OCI-LY1 (cell line): ENCODE measurements at regions not wholly inside any gene's neighbourhood (a gene's known extent, or its start where the extent isn't known, plus 50 kb on each side); places are given as distances from the start of the nearest gene placed in this dataset.
A peak's percentile ranks its signal among the peaks of the same experiment; 100 is the strongest.

Source experiments
- H2AFZ ChIP-seq: fragments of 200-600 bp; sonication (generic), shearing (Covaris generic); 2 replicates; pipeline ENCODE4 v1.6.0; 2014; ENCODE audit warnings: antibody characterized with exemption, mild to moderate bottlenecking, low read length
- H3F3A ChIP-seq: fragments of 200-600 bp; sonication (generic), shearing (Covaris generic); 2 replicates; pipeline ENCODE4 v1.6.0; 2014; ENCODE audit warnings: mild to moderate bottlenecking, antibody characterized with exemption, low read length, moderate library complexity; ENCODE audit not compliant: insufficient read depth
- H3K27ac ChIP-seq: fragments of 200-600 bp; sonication (generic); 2 replicates; pipeline ENCODE4 v1.5.1; 2014; ENCODE audit warnings: low read length, mixed run types, mild to moderate bottlenecking, low read depth; ENCODE audit not compliant: poor library complexity, severe bottlenecking
- H3K27me3 ChIP-seq: fragments of 200-600 bp; sonication (generic); 2 replicates; pipeline ENCODE4 v1.6.0; 2014; ENCODE audit warnings: antibody characterized with exemption, mild to moderate bottlenecking, low read length, moderate library complexity; ENCODE audit not compliant: insufficient read depth
- H3K36me3 ChIP-seq: fragments of 200-600 bp; sonication (generic); 2 replicates; pipeline ENCODE4 v1.6.1; 2014; ENCODE audit warnings: mild to moderate bottlenecking, antibody characterized with exemption, low read length, moderate library complexity, mixed read lengths; ENCODE audit not compliant: insufficient read depth
- H3K4me1 ChIP-seq: fragments of 200-600 bp; sonication (generic); 2 replicates; pipeline ENCODE4 v1.5.1; 2014; ENCODE audit warnings: mild to moderate bottlenecking, low read length, moderate library complexity; ENCODE audit not compliant: insufficient read depth, severe bottlenecking
- H3K4me2 ChIP-seq: fragments of 200-600 bp; sonication (generic), shearing (Covaris generic); 2 replicates; pipeline ENCODE4 v1.6.1; 2014; ENCODE audit warnings: low read length
- H3K4me3 ChIP-seq: fragments of 200-600 bp; sonication (generic); 2 replicates; pipeline ENCODE4 v1.5.1; 2014; ENCODE audit warnings: low read length, low read depth, mild to moderate bottlenecking, mixed read lengths; ENCODE audit not compliant: poor library complexity, severe bottlenecking
- H3K79me2 ChIP-seq: fragments of 200-600 bp; shearing (Covaris generic); 2 replicates; pipeline ENCODE4 v1.6.1; 2016; ENCODE audit warnings: mixed run types, low read length, mixed read lengths; ENCODE audit not compliant: insufficient read depth
- H3K9ac ChIP-seq: fragments of 200-600 bp; sonication (generic), shearing (Covaris generic); 2 replicates; pipeline ENCODE4 v1.6.1; 2014; ENCODE audit warnings: mild to moderate bottlenecking, low read length, mixed read lengths
- H3K9me2 ChIP-seq: fragments of 200-600 bp; sonication (generic), shearing (Covaris generic); 2 replicates; pipeline ENCODE4 v1.6.1; 2014; ENCODE audit warnings: low read depth, mild to moderate bottlenecking, low read length, mixed read lengths
- H3K9me3 ChIP-seq: fragments of 200-600 bp; shearing (Covaris generic); 2 replicates; pipeline ENCODE4 v1.6.1; 2014; ENCODE audit warnings: low read length, mixed read lengths
- H4K20me1 ChIP-seq: fragments of 200-600 bp; sonication (generic), shearing (Covaris generic); 2 replicates; pipeline ENCODE4 v1.6.0; 2016; ENCODE audit warnings: mild to moderate bottlenecking, low read length; ENCODE audit not compliant: insufficient read depth
- EZH2 ChIP-seq: fragments of 200-600 bp; sonication (generic), shearing (Covaris generic); IDR thresholded peaks from 2 replicates; pipeline ENCODE4 v1.8.0; 2017; ENCODE audit warnings: borderline replicate concordance, mixed run types, mild to moderate bottlenecking, antibody characterized with exemption, low read length, moderate library complexity, mixed read lengths
- TF ChIP-seq, protein P1 (sequence below): fragments of 200-600 bp; sonication (generic), shearing (Covaris generic); IDR thresholded peaks from 2 replicates; pipeline ENCODE4 v1.5.1; 2017; ENCODE audit warnings: mild to moderate bottlenecking, antibody characterized with exemption, low read length, moderate library complexity, mixed read lengths

GRCh38 chr2:144201868-144202468 is 318.0 kb downstream of the ZEB2 start:
- Histone ChIP-seq H3K4me3 (no peak overlapping the region), H3K36me3 (peaks cover 48% of the 10 kb centered on the region), H3K9me3 (no peaks in the 10 kb centered on the region), H3K4me1 (peaks cover 24% of the 10 kb centered on the region), H3K4me2 (no peak overlapping the region), H3K27ac (peak overlapping the region; percentile 93), H4K20me1 (no peaks in the 10 kb centered on the region), H3K27me3 (no peaks in the 10 kb centered on the region), H3K9me2 (no peaks in the 10 kb centered on the region), H3F3A (no peaks in the 10 kb centered on the region), H3K79me2 (no peaks in the 10 kb centered on the region), H3K9ac (no peak overlapping the region), H2AFZ (no peak overlapping the region)
- TF ChIP-seq, protein P1, sequence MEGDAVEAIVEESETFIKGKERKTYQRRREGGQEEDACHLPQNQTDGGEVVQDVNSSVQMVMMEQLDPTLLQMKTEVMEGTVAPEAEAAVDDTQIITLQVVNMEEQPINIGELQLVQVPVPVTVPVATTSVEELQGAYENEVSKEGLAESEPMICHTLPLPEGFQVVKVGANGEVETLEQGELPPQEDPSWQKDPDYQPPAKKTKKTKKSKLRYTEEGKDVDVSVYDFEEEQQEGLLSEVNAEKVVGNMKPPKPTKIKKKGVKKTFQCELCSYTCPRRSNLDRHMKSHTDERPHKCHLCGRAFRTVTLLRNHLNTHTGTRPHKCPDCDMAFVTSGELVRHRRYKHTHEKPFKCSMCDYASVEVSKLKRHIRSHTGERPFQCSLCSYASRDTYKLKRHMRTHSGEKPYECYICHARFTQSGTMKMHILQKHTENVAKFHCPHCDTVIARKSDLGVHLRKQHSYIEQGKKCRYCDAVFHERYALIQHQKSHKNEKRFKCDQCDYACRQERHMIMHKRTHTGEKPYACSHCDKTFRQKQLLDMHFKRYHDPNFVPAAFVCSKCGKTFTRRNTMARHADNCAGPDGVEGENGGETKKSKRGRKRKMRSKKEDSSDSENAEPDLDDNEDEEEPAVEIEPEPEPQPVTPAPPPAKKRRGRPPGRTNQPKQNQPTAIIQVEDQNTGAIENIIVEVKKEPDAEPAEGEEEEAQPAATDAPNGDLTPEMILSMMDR: no peak
- no peak for TF ChIP-seq EZH2

- no peaks in the 10 kb centered on the region for H4K20me1 ChIP-seq
- no peaks in the 10 kb centered on the region for H3K9me3 ChIP-seq
- no peaks in the 10 kb centered on the region for H3K27me3 ChIP-seq
- H3K9me2 ChIP-seq: no peaks in the 10 kb centered on the region
- no peak overlapping the region for H3K4me2 ChIP-seq
- H3K9ac ChIP-seq: no peak overlapping the region
- H3K4me1 ChIP-seq: peaks cover 32% of the 10 kb centered on the region
- H3K79me2 ChIP-seq: no peaks in the 10 kb centered on the region
- H2AFZ ChIP-seq: no peak overlapping the region
- TF ChIP-seq, protein P1: no peak
- no peak for TF ChIP-seq EZH2
- peaks cover 39% of the 10 kb centered on the region for H3K36me3 ChIP-seq
- H3K27ac ChIP-seq: no peak overlapping the region
- no peak overlapping the region for H3K4me3 ChIP-seq
- H3F3A ChIP-seq: no peaks in the 10 kb centered on the region
Observed at GRCh38 chr2:144201126-144201525, 318.8 kb downstream of the ZEB2 start.

DNA sequence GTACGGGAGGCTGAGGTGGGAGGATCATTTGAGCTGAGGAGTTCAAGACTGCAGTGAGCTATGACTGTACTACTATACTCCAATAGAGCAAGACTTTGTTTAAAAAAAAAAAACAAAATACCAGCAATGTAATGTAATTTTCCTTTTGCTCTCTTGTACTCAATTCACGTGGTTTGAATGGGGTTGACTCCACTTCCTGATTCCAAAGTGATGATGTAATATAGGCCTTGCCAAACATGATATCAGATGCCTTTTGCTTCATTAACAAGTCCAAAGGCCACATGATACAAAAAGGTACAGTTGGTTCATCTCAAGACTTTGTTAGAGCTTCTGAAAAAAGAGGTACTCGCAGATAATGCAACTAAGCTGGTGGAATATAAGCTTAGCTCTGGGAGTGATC is 321.8 kb downstream of the ZEB2 start:
- Histone ChIP-seq H3K4me2 (no peak overlapping the region), H3K9ac (no peak overlapping the region), H3K9me2 (no peaks in the 10 kb centered on the region), H3K79me2 (no peaks in the 10 kb centered on the region), H3K27me3 (no peaks in the 10 kb centered on the region), H3K36me3 (peaks cover 32% of the 10 kb centered on the region), H2AFZ (no peak overlapping the region), H4K20me1 (no peaks in the 10 kb centered on the region), H3K9me3 (no peaks in the 10 kb centered on the region), H3F3A (no peaks in the 10 kb centered on the region), H3K4me3 (no peak overlapping the region), H3K4me1 (peaks cover 31% of the 10 kb centered on the region), H3K27ac (no peak overlapping the region)
- no peak for TF ChIP-seq EZH2

GRCh38 chr2:144194326-144195071 is 325.4 kb downstream of the ZEB2 start:
- no peaks in the 10 kb centered on the region for H3K9me2 ChIP-seq
- H3K36me3 ChIP-seq: peaks cover 21% of the 10 kb centered on the region
- no peak overlapping the region for H2AFZ ChIP-seq
- H3F3A ChIP-seq: no peaks in the 10 kb centered on the region
- H3K9ac ChIP-seq: no peak overlapping the region
- no peaks in the 10 kb centered on the region for H3K9me3 ChIP-seq
- no peaks in the 10 kb centered on the region for H4K20me1 ChIP-seq
- H3K79me2 ChIP-seq: no peaks in the 10 kb centered on the region
- H3K27me3 ChIP-seq: no peaks in the 10 kb centered on the region
- TF ChIP-seq, protein P1: no peak
- no peak overlapping the region for H3K4me2 ChIP-seq
- peaks cover 16% of the 10 kb centered on the region for H3K4me1 ChIP-seq
- H3K4me3 ChIP-seq: no peak overlapping the region
- H3K27ac ChIP-seq: no peak overlapping the region
